HG03457 (cell line): ENCODE measurements at regions not wholly inside any gene's neighbourhood (a gene's known extent, or its start where the extent isn't known, plus 50 kb on each side); places are given as distances from the start of the nearest gene placed in this dataset.

Experiments
- ATAC-seq: cut with Tn5 transposase; IDR thresholded peaks from one replicate; pipeline ENCODE4 v1.9.1; 2021; ENCODE audit warnings: moderate number of reproducible peaks; ENCODE audit not compliant: unreplicated experiment

- no peak for ATAC-seq
Observed at GRCh38 chr2:221334481-221335218, 237.5 kb downstream of the EPHA4 start.

GRCh38 chr2:221335219-221335752 lies 236.8 kb downstream of the EPHA4 start:
- no peak for ATAC-seq

- no peak for ATAC-seq
Observed at GRCh38 chr2:221336967-221337366, 235.1 kb downstream of the EPHA4 start.

- no peak for ATAC-seq
Observed at GRCh38 chr2:221337957-221338685, 234.0 kb downstream of the EPHA4 start.

GRCh38 chr2:221342388-221342787 lies 229.7 kb downstream of the EPHA4 start:
- ATAC-seq = no peak

- ATAC-seq = no peak
Observed at GRCh38 chr2:221343524-221343923, 228.6 kb downstream of the EPHA4 start.

GRCh38 chr2:221345516-221345915 lies 226.6 kb downstream of the EPHA4 start:
- no peak for ATAC-seq

- no peak for ATAC-seq
Observed at GRCh38 chr2:221346411-221346810, 225.7 kb downstream of the EPHA4 start.

- ATAC-seq = no peak
Observed at GRCh38 chr2:221347471-221347870, 224.6 kb downstream of the EPHA4 start.

GRCh38 chr2:221350616-221351015 lies 221.5 kb downstream of the EPHA4 start:
- no peak for ATAC-seq

- no peak for ATAC-seq
Observed at GRCh38 chr2:221353201-221353600, 218.9 kb downstream of the EPHA4 start.

- ATAC-seq = no peak
Observed at GRCh38 chr2:221360312-221360711, 211.8 kb downstream of the EPHA4 start.

GRCh38 chr2:221360742-221361141 lies 211.4 kb downstream of the EPHA4 start:
- no peak for ATAC-seq

GRCh38 chr2:221361633-221362032 lies 210.5 kb downstream of the EPHA4 start:
- ATAC-seq = no peak

GRCh38 chr2:221364672-221365071 lies 207.4 kb downstream of the EPHA4 start:
- ATAC-seq = no peak
